ENCODE measurements at regions not wholly inside any gene's neighbourhood (a gene's known extent, or its start where the extent isn't known, plus 50 kb on each side); places are given as distances from the start of the nearest gene placed in this dataset.

GRCh38 chr11:70759846-70760245, 361.5 kb downstream of the CTTN start:
- TF ChIP-seq CTCF (conservative IDR thresholded peaks at IDR 0.05; ENCODE audit: low read depth in 2 of 2) (no peak), POLR2AphosphoS5 (IDR thresholded peaks at IDR 0.05; ENCODE audit: low read depth) (no peak), REST (IDR thresholded peaks at IDR 0.05; ENCODE audit: unreplicated experiment) (no peak), EZH2 (IDR thresholded peaks at IDR 0.05; ENCODE audit: low read depth, unreplicated experiment) (no peak), JUNB (IDR thresholded peaks at IDR 0.05; ENCODE audit: unreplicated experiment) (no peak)

Data from GM23338 (cell line).